Cardiac fibroblast (primary cell): ENCODE measurements at regions not wholly inside any gene's neighbourhood (a gene's known extent, or its start where the extent isn't known, plus 50 kb on each side); places are given as distances from the start of the nearest gene placed in this dataset.
A peak's percentile ranks its signal among the peaks of the same experiment; 100 is the strongest.

Experiments used
- DNase-seq, 2 donors: peaks; one replicate each; pipeline versions ENCODE4 v3.0.0 to v3.0.0-alpha.2; 2010; ENCODE audit warnings: low read depth in 2 of 2
- H3K4me3 ChIP-seq, 2 donors: replicated peaks in 1 of 2; 1 replicate in 1 of 2; 2 replicates in 1 of 2; pipeline ENCODE4 v1.5.1; 2011; ENCODE audit warnings: low read depth in 2 of 2, low read length in 2 of 2, mild to moderate bottlenecking in 2 of 2, moderate library complexity in 1 of 2
- CTCF ChIP-seq: IDR thresholded peaks from one replicate; pipeline ENCODE4 v1.5.1; 2011; ENCODE audit warnings: low read depth, mild to moderate bottlenecking, low read length, inconsistent platforms

DNA sequence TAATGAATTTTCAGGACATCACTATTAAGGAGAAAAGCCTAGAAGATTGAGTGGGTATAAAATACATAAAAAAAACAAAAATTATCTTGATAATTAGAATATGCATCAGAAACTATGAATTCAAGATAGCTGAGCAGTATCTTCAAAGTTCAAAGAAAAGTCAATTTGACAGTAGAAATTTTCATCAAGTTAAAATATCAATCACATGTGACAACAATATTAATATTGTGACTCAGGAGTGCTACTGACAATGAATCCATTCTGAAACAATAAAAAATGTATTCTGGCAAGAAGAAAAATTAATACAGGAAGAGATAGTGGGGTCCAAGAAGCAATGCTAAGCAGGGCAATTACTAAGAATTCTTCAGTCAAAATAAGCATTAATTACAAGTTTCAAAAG, 151.9 kb upstream of the GLRA2 start:
- DNase-seq, result no peak
- no peak for TF ChIP-seq CTCF
- H3K4me3 ChIP-seq, result no peak overlapping the region

DNA sequence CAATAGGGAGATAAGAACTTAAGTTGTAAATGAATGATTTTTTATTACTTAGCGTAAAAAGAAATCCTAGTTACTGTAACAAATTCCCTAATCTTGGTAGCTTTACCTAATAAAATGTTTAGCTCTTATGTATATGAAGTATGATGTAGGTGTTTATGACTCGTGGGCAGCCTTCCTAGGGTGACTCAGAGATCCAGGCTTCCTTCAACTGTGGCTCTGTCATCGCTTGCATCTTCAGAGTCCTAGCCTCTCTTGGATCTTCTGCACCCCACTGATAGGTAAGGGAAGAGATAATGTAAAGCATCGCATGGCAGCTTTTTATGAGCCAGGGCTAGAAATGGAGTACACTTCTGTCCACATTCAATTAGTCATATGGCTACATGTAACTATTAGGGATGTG, 165.6 kb upstream of the GLRA2 start:
- DNase-seq, result no peak
- TF ChIP-seq CTCF, result no peak
- no peak overlapping the region for H3K4me3 ChIP-seq

DNA sequence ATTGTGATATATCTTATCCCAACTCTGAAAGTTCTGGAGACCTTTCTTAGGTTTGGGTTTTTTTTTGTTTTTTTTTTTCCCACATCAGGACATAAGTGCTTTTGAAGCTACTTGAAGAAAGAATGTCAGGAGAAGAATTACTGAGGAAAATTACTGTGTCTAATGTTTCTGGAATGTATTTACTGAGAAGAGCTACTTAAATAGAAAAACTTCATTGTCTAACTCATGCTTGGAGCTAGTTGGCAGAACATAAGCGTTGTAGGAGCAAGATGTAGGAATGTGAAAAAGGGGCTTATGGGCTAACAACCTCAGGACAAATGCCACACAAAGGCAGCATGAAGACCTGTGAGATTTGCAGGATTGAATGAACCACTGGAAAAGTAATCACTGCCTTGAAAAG, 166.6 kb upstream of the GLRA2 start:
- H3K4me3 ChIP-seq, result no peak overlapping the region
- TF ChIP-seq CTCF, result no peak
- DNase-seq, result peak in 1 of 2 donors; percentile 33

DNA sequence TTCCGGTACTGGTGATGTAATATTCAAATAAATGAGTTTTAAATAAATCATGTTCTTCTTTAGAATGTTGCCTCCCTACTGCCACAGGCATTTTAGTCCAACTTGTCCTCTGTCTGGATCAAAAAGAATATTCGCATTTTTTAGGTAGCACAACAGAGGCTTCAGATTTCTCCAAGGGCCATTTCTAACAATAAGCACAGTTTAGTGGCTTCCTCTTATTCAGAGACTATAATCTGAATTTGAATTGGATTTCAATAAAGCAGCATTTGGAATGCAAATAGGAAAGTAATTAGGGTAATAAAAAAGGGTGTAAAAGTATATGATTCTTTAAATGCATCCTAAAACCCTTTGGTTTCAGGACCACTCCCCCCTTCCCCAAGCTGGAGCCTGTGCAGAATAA, 167.9 kb upstream of the GLRA2 start:
- no peak for DNase-seq
- no peak overlapping the region for H3K4me3 ChIP-seq
- TF ChIP-seq CTCF, result no peak

DNA sequence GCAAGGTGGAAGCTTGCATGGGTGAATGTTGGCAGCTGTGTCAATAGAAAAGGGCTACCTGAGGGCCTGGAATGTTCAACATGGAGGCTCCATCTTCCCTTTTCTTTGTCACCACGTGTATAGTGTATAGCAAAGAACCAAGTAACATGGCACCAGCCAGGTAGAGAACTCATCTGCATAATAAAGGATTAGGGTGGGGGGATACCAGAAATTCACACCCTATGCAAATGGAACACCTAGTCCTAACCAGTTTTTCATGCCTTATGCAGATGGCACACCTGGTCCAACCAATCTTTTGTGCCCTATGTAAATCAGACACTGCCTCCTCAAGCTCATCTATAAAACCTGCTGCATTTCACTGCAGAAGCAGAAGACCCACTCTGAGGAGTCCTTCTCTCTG, 169.6 kb upstream of the GLRA2 start:
- no peak for DNase-seq
- TF ChIP-seq CTCF, result no peak
- H3K4me3 ChIP-seq, result no peak overlapping the region

- DNase-seq, result no peak
- no peak for TF ChIP-seq CTCF
- no peak overlapping the region for H3K4me3 ChIP-seq
These were observed 170.0 kb upstream of the GLRA2 start for GRCh38 chrX:14359316-14359715.

- DNase-seq, result peak in 1 of 2 donors; percentile 37
- no peak for TF ChIP-seq CTCF
- H3K4me3 ChIP-seq, result no peak overlapping the region
These were observed 172.0 kb upstream of the GLRA2 start for GRCh38 chrX:14357314-14357713.
